Hematopoietic multipotent progenitor cell treated with erythropoietin and hydrocortisone succinate and interleukin-3 and kit ligand, for 17 days (in vitro differentiated cells): ENCODE measurements at regions not wholly inside any gene's neighbourhood (a gene's known extent, or its start where the extent isn't known, plus 50 kb on each side); places are given as distances from the start of the nearest gene placed in this dataset.

ENCODE experiments used
- DNase-seq: peaks from one replicate; pipeline ENCODE4 v3.0.0-alpha.2; 2015; ENCODE audit warnings: low spot score

DNA sequence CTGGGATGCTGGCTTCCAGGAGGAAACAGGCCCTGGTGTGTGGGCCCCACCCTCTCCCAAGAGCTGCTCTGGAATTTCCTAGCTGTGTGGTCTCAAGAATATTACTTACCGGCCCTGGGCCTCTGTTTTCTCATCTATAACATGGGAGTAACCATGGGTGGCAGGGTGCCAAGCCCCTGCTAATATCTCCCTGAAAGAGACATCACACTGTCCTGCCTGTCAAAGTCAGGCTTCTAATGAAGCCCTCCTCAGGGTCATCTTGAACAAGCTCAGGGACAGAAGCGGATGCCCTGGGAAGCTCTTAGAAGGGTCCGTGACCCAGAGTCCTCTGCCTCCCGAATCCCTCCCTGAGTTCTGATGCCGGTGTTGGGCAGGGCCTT is 173.2 kb upstream of the HDAC4 start:
- no peak for DNase-seq

DNA sequence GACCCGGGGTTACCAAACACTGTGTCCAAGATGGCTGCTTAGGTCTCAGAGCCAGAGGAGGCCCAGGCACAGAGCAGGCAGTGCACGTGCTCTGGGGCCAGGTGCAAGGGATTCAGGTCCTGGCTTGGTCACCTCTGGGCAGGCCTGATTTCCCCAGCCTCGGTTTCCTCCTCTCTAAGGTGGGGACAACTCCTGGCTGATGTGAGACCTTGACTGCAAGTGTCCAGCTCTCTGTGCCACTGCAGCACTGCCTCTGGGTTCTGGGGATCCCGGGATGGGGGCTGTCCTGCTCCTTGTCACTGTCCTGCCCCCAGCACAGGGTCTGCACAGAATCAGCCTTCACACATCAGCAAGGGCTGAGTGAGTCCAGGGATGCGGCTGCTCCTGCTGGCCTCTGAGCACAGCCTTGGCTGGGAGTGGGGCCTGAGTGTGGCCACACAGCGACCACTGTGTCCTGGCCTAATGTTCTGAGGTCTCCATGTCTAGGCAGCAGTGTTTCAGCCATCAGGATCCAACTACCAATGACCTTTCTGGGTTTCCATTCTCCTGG is 170.2 kb upstream of the HDAC4 start:
- DNase-seq = no peak

DNA sequence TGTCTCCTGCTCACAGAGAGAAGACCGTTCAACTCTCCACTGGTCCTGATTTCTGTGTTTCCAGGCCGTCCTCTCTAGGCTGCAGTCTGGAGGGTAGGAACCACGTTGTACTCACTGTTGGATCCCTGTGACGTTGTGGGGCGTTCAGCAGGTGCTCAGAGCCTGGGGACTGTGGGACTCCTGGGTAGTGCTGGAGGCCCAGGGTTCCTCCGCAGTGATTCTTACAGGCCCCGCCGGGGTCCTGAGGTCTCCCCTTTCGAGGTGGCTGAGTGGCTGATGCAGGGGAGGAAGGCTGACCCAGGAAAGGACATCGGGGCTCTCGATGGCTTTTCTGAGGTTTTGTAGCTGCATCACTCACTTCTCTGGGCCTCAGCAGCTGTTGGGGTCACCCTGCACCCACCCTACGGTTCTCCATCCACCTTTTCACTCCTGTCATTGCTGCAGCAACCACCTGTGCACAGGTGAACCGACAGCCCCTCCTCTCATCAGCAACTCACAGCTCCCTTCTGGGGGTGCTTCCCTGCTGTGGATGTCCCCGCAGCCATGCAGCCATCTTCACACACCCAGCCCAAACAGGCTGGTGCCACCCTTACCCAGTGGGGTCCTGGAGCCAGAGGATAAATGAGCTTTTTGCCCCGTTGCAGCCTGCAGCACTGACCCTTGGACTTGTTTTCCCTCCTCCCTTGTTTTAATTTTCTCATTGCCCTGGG is 169.6 kb upstream of the HDAC4 start:
- no peak for DNase-seq

DNA sequence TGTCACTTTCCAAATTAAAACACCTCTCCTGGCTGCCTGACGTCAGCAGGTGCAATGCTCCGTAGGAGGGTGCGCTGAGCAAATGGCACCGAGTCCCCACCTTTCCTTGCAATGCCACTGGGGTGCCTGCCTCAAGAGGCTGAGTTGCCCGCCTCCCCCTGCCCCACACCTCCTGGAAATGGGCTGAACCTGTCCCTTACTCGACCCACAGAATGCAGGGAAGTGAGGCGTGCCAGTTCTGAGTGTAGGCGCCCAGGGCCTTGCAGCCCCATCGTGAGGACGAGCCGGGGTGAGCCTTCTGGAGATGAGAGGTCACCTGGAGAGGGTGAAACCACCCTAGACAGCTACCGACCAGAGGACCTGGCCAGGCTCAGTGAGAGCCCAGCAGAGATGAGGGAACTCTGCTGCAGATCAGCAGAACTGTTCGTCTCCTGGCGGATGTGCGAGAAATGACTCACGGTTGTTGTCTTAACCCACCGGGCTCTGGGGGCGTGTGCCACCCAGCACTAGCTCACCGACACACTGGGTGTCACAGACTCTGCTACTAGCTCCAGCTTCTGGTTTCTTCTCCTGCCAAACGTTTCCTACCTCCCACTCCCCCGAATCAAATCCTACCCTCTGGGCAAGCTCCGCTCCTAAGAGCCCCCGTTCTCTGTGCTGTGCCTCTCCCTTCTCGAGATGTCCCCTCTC is 168.7 kb upstream of the HDAC4 start:
- DNase-seq = no peak

DNA sequence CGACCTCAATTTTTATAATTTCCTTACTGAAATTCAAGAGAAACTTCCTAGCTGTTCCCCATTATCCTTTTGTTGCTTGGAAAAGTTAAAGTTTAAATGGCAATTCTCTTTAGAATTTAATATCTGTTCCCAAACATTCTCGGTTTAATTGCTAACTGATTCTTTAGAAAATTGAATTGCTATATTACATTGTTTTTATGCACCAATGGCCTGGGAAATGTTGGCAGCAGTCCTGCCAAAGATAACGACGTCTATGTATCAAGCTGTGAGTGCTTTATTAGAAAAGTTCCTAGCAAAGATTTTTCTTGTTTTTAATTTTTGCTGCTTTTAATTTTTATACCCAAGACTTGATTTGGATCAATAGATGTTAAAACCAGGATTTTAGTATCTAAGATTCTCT is 167.8 kb upstream of the HDAC4 start:
- no peak for DNase-seq

DNA sequence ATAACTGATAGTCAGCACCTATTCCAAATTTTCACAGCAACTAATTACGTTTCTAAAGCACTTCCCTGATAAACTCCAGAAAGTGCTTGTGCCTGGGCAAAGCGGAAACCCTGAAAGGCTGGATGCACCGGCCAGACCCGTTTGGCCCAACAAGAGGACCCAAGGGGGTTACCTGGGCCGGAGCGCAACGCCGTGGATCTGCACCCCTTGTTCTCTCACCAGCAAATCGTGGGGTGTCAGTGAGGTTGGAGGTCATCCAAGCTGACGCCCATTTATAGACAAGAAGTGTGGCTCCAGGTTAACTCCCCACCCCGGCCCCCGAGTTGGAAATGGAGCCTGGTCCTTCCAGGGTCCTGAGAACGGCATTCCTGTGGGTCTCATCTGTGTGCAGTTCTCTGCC is 167.0 kb upstream of the HDAC4 start:
- no peak for DNase-seq

DNA sequence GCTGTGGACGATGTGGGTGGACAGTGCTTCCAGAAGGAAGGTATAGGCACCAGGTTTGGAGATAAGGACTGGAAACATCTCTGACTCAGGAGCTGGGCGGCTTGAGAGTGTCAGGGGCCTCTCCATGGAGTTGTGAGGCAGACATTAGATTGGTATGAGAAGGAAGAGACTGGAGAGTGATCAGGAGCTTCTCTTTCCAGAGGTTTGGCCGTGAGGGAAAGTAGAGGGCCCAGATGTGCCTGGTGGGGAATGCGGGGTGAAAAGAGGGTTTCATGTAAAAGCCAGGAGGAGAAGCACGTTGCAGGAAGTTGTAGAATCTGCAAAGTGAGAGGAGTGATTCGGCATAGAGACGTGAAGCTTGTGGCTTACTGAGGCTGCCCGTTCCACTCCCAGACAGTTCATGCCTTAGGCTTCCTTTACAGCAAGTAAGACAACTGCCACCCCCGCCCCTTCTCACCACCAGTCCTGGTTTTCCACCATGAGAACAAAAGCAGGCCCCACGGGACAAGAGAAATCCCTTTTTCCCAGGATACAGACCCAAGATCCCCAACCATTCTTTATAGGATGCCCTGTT is 166.3 kb upstream of the HDAC4 start:
- no peak for DNase-seq

DNA sequence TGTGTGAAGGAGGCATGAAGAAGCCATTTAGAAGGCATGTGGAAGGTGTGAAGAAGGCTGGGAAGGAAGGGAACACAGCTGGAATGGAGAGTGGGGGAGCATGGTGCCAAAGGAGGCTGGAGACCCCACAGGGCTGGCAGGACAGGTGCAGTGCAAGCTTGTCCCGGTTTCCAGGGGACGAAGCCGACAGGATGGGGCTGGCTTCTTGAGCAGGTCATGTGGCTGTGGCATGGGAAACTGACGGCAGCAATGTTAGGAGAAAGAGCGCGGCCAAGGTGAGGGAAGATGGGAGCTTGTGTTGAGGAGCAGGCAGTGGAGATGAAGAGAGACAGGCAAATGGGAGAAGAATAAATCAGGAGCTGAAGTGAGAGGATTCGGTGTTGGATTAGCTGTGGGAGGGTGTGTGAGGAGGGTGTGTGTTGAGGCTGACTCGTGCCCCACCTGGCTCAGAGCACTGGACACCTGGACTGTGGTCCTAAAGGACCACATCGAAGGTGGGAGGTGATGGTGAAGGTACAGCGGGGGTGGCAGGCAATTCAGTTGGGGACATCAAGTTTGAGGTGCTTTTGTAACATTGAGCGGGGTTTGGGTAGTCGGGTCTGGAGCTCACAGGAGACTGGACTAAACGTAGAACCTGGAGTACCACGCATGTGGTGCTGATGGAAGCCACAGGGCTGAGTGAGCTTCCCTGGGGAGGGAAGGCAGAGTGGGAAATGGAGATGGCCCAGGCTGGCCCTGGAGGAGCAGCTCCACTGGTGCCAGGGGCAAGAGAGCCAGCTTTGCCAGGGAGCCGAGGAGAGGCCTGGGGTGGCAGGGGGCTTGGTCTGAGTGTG is 165.6 kb upstream of the HDAC4 start:
- no peak for DNase-seq

DNA sequence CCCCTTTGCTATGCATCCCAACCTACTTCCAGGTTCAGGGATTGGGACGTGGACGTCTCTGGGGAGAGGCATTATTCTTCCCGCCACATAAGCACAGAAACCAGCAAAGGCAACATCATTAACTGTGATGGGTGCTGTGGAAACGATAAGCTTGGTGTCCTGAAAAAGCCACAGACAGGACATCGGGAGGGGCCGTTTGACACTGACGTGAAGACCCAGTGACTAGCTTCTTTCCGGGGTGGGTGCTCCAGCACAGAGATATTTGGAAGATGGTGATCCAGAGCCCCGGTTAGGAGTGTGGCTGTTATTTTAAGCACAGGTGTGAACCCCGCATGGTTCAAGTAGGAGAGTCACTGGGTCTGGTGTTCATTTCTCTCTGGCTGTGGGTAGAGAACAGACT is 163.8 kb upstream of the HDAC4 start:
- no peak for DNase-seq

DNA sequence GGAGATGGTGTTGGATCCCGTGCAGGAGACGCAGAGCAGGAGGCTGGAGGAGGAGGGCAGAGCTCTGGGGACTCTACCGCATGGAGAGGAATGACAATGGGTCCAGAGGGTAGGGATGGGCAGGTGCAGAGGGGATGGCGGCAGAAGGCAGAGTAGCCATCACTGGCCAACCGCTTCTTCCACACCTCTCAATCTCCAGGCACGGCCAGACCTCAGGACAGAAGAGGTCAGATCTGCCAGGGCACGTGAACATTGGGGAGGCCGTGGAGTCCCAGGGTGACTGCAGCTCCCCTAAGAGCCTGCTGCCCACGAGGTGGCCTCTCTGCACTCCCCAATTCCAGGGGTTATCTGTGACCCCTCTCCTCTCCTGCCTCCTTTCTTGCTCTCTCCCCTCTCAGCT is 162.7 kb upstream of the HDAC4 start:
- DNase-seq = no peak

DNA sequence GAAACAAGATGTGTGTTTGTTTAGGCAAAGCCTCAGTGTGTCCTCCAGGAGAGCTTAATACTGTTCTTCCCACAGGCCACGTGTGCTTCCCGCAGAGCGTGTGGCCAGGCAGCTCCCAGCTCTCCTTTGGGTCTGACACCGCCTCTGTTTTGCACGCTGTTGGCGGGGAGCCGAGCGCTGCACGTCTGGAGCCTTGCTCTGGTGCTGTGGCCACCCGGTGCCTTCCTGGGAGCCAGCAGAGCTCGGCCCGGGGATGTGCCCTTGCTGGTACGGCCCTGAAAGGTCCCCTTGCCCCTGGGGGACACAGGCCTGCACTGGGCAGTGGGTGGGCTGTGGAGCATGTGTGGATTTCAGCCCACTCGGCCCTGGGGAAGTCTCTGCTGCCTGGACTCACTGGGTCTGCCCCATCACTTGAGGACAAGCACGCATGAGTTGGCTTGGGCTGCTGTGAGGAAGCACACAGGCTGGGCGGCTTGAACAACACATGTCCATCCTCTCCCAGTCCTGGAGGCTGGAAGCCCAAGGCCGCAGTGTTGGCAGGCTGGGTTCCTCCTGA is 160.7 kb upstream of the HDAC4 start:
- DNase-seq = no peak

DNA sequence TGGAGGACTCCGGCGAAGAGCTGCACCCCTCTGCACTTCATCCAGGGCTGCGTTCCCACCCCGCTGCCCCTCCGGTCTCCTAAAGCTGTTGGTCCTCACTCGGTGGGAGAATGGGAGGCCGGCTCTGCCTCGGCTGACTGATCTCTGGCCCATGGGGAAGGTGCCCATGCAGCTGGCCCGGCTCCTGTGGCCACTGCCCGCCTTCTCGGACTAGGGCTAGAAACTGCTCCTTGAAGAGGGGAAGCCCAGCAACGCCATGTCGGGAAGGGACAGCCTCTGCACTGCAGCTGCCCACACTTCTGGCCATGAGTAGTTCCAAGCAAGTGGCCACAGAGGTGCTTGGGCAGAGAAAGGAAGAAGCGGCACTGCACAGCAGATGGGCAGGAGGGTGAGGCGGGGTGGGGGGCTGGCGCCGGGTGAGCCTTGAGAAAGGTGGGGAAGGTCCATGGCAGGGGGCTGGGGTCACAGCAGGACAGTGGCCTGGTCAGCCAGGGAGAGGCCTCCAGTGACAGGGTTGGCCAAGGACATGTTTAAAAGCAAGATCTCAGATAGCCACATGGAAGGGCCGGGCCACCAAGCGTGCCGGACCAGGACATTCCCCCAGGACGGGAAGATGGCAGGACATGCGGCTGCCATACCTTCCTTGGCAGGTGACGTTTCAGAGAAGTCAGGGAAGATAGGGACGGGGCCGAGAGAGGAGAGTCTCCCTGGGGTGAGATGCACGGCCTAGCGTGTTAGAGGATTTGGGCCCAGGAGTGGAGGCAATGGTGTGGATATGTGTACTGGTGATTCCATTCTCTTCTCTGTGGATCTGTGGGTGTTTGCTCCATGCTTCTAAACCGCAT is 158.8 kb upstream of the HDAC4 start:
- no peak for DNase-seq

DNA sequence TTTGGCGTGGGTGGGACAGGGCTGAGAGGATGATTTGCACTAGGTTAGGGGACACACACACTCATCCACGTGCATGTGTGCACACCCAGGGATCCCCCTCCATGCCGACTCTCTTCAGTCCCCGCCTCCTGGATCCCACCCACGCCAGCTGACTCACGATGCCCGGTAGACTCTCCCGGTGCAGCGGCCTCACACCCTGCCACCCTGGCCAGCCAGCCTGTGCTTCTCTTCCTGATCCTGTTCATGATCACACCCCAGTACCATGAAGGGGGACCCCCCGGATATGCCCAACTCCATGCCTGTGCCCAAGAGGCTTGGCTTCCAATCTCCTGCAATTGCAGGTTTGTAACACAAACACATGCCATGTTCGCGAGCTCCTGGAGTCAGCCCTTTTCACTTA is 157.8 kb upstream of the HDAC4 start:
- DNase-seq = no peak

DNA sequence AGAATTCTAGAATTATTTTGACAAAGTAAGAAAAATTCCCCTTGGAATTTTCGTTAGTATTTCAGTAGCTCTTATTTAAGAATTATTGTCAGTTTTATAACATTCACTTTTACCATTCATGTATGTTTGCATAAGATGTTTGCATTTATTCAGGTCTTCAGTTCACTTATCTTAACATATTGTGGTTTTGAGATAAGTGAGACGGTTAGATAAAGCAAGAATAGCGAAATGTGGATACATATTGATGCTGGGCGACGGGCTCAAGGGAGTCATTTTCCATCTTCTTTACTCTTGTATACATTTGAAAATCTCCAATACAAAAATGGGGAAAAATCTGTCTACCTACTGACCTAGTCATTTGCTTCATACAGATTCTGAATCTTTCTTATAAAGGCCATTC is 156.7 kb upstream of the HDAC4 start:
- DNase-seq = no peak

DNA sequence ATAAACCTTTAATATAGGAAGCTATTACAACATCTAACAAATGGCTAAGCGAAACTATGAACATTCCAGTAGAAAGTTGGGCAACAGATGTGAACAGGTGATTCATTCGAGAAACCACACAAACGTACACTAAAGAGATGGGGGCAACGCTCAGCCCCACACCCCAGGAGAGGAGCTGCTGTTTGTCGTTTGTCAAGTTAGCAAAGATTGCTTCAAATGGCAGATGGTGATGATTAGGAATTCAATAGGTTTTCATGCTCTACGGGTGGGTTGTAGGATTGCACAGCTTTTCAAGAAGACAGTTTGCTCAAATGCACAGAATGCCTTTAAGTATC is 154.7 kb upstream of the HDAC4 start:
- no peak for DNase-seq

DNA sequence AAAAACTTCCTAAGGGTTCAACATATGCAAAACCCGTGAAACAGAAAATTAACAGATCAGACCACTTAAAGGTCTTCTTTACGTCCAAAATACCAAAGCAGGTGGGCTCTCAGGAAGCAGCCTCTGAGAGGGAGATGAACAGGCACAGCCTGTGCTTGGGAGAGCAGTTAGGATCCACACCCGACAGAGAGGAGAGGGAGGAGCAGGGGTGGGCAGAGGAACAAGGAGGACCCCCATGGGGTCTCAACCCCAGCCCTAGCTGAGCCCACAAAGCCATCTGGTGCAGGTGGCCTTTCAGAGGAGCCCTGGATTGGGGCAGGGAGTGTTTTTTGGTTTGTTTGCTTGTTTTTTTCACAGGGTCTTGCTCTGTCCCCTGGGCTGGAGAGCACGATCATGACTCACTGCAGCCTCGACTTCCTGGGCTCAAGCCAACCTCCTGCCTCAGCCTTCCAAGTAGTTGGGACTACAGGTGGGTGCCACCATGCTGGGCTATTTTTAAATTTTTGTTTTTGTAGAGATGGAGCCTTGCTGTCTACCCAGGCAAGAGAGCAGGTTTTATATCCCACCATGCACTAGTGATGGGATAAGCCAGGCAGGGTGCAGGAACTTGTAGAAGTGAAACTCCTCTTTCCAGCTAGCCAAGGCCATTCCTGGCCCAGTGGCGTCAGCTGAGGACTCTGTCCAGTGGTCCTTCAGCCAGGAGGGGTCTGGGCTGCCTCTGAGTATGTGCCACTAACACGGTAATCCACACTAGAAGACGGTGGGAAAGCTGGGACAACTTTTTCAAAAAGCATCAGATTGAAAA is 154.1 kb upstream of the HDAC4 start:
- DNase-seq = no peak

DNA sequence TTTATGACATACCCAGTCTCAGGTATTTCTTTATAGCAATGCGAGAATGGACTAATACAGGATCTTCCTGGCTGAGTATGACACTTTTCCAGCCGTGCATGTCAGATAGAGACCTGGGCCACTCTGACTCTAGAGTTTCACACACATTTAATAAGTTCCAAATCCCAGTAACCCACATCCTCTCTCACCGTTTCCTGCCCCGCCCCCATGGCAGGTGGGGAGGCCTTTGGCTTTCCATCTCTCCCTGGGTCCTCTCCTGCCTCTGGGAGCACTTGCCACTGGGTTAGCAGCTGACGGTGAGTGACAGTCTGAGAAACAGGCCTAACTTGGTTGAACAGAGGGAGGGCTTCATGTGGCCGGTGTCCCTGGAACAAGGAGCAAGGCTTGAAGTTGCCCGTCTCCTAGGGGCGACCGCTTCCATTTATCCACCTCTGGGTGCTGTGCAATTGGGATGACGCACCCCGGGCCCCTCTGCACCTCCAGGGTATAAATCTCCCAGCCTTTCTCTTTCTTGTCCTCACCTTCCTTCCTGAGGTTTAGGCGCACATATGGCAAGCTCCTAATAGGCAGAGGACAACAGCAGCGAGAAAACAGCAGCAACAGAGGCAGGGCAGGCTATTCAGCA is 152.7 kb upstream of the HDAC4 start:
- no peak for DNase-seq

DNA sequence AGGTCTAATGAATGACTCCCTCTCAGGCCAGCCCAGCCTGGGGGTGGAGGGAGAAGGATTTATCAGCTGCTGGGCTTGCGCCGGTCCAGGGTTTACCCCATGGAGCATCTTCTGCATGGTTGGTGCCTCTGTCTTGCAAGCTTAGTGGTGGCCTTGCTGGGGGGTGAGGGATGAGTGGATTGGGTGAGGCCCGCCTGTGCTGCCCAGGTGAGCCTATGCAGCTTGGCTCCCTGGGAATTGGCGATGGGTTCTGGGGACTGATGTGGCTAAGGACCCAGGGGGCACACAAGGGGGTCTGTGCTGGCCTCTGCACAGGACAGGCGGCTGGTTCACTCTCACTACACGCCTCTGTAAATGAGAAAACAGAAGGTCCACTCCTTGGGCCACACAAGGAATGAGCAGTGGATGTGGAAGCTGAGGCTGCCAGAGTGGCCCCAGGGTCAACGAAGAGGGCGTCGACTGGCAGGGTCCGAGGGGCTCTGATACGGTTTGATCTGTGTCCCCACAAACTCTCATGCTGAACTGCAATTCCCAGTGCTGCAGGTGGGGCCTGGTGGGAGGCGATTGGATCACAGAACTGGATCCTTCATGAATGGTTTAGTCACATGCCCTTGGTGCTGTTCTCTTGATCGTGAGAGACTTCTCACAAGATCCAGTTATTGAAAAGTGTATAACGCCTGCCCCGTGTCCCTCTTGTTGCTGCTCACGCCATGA is 151.6 kb upstream of the HDAC4 start:
- no peak for DNase-seq

DNA sequence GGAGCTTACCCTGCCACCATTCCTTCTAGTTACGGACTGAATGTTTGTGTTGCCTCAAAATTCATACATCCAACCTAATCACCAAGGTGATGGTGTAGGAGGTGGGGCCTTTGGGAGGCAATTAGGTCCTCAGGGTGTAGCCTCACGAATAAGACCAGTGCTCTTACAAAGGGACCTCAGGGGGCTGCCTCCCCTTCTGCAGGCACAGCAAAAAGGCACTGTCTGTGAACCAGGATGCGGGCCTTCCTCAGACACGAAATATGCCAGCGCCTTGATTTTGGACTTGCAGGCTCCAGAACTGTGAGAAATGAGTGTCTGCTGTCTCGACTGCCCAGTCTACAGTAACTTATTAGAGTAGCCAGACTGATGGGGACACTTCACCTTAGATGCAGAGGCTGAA is 150.4 kb upstream of the HDAC4 start:
- DNase-seq = no peak
